A549 (cell line): ENCODE measurements at regions not wholly inside any gene's neighbourhood (a gene's known extent, or its start where the extent isn't known, plus 50 kb on each side); places are given as distances from the start of the nearest gene placed in this dataset.

Experiments used
- CHD2 ChIP-seq: fragments of 150-350 bp; IDR thresholded peaks from 2 replicates; pipeline ENCODE4 v1.6.1; 2014; ENCODE audit warnings: low read length; ENCODE audit not compliant: partially characterized antibody
- HDAC2 ChIP-seq: fragments of 200-600 bp; sonication (generic); IDR thresholded peaks from 2 replicates; pipeline ENCODE4 v1.6.1; 2016
- PHF8 ChIP-seq: fragments of 200-600 bp; sonication (generic); IDR thresholded peaks from 2 replicates; pipeline ENCODE4 v1.6.1; 2016; ENCODE audit warnings: low read depth, mild to moderate bottlenecking, antibody characterized with exemption, moderate library complexity, borderline replicate concordance
- POLR2A ChIP-seq: IDR thresholded peaks from 2 replicates; pipeline ENCODE4 v1.6.1; 2012; ENCODE audit warnings: mild to moderate bottlenecking, low read length
- RAD21 ChIP-seq, 2 experiments: fragments of >200 bp in 1 of 2; sonication (Bioruptor Twin) in 1 of 2; formaldehyde crosslinking in 1 of 2; IDR thresholded peaks in 1 of 2; conservative IDR thresholded peaks in 1 of 2; 2 replicates in 1 of 2; 3 replicates in 1 of 2; pipeline ENCODE4 v1.6.1; 2012 to 2018; ENCODE audit warnings: inconsistent platforms in 1 of 2
- RARB ChIP-seq: fragments of 250-450 bp; sonication (Bioruptor Pico); IDR thresholded peaks from 2 replicates; pipeline ENCODE4 v1.8.0; 2021; ENCODE audit warnings: mild to moderate bottlenecking, moderate library complexity
- TF ChIP-seq, protein P1 (sequence below): fragments of 200-600 bp; sonication (generic); IDR thresholded peaks from 2 replicates; pipeline ENCODE4 v1.6.1; 2016; ENCODE audit warnings: antibody characterized with exemption, mild to moderate bottlenecking, moderate library complexity
- TF ChIP-seq, protein P2 (sequence below): fragments of >200 bp; sonication (Bioruptor Twin); formaldehyde crosslinking; IDR thresholded peaks from 3 replicates; pipeline ENCODE4 v1.5.1; 2016

DNA sequence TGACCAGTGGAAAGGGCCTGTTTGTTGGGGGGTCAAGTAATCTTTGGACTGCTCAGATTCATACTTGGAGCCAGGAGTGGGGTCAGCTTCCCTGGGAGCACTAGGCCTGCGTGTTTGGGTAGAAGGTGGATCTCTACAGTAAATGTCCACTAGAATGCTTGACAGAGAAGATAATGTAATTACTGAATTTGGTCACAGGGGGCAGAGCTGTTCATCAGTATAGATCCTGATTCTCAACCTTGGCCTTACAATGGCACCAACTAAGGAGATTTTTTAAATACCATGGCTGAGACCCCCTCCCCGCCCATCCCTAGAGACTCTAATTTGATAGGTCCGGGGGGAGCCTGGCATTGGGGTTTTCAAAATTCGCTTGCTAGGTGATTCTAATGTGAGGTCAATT, 217.5 kb upstream of the PLXNA2 start:
- TF ChIP-seq, protein P1, sequence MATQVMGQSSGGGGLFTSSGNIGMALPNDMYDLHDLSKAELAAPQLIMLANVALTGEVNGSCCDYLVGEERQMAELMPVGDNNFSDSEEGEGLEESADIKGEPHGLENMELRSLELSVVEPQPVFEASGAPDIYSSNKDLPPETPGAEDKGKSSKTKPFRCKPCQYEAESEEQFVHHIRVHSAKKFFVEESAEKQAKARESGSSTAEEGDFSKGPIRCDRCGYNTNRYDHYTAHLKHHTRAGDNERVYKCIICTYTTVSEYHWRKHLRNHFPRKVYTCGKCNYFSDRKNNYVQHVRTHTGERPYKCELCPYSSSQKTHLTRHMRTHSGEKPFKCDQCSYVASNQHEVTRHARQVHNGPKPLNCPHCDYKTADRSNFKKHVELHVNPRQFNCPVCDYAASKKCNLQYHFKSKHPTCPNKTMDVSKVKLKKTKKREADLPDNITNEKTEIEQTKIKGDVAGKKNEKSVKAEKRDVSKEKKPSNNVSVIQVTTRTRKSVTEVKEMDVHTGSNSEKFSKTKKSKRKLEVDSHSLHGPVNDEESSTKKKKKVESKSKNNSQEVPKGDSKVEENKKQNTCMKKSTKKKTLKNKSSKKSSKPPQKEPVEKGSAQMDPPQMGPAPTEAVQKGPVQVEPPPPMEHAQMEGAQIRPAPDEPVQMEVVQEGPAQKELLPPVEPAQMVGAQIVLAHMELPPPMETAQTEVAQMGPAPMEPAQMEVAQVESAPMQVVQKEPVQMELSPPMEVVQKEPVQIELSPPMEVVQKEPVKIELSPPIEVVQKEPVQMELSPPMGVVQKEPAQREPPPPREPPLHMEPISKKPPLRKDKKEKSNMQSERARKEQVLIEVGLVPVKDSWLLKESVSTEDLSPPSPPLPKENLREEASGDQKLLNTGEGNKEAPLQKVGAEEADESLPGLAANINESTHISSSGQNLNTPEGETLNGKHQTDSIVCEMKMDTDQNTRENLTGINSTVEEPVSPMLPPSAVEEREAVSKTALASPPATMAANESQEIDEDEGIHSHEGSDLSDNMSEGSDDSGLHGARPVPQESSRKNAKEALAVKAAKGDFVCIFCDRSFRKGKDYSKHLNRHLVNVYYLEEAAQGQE = no peak
- TF ChIP-seq, protein P2, sequence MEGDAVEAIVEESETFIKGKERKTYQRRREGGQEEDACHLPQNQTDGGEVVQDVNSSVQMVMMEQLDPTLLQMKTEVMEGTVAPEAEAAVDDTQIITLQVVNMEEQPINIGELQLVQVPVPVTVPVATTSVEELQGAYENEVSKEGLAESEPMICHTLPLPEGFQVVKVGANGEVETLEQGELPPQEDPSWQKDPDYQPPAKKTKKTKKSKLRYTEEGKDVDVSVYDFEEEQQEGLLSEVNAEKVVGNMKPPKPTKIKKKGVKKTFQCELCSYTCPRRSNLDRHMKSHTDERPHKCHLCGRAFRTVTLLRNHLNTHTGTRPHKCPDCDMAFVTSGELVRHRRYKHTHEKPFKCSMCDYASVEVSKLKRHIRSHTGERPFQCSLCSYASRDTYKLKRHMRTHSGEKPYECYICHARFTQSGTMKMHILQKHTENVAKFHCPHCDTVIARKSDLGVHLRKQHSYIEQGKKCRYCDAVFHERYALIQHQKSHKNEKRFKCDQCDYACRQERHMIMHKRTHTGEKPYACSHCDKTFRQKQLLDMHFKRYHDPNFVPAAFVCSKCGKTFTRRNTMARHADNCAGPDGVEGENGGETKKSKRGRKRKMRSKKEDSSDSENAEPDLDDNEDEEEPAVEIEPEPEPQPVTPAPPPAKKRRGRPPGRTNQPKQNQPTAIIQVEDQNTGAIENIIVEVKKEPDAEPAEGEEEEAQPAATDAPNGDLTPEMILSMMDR = no peak
- TF ChIP-seq PHF8 (no peak), RARB (no peak), HDAC2 (no peak), RAD21 (conservative IDR thresholded peaks at IDR 0.05 in 1 of 2, IDR thresholded peaks at IDR 0.05 in 1 of 2) (no peak), POLR2A (no peak), CHD2 (no peak)
